Gastrocnemius medialis (tissue), 4 donors: ENCODE measurements at regions not wholly inside any gene's neighbourhood (a gene's known extent, or its start where the extent isn't known, plus 50 kb on each side); places are given as distances from the start of the nearest gene placed in this dataset.

Experiments used
- ATAC-seq, 2 donors: fragments of 150-250 bp; one replicate each; pipeline ENCODE4 v1.9.1; 2016
- DNase-seq, 2 donors: peaks; one replicate each; pipeline ENCODE4 v3.0.0-alpha.2; 2019
- H3K27ac ChIP-seq, 4 donors: fragments of 200-600 bp; sonication (generic); 1 replicate in 1 of 4; 2 replicates in 3 of 4; pipeline ENCODE4 v1.5.1; 2016 to 2018; ENCODE audit warnings: mild to moderate bottlenecking in 2 of 4, moderate library complexity in 1 of 4
- H3K27me3 ChIP-seq, 3 donors: fragments of 200-600 bp; sonication (generic) in 2 of 3; 1 replicate in 1 of 3; 2 replicates in 2 of 3; pipeline versions ENCODE4 v1.5.1 to v1.6.0; 2016 to 2019; ENCODE audit warnings: mild to moderate bottlenecking in 1 of 3, moderate library complexity in 1 of 3
- H3K36me3 ChIP-seq, 2 donors: fragments of 200-600 bp; sonication (generic) in 1 of 2; one replicate each; pipeline ENCODE4 v1.5.1; 2017 to 2018
- H3K4me1 ChIP-seq, 2 donors: fragments of 200-600 bp; sonication (generic) in 1 of 2; one replicate each; pipeline ENCODE4 v1.5.1; 2016 to 2017; ENCODE audit warnings: mild to moderate bottlenecking in 2 of 2
- H3K4me3 ChIP-seq, 4 donors: fragments of 200-600 bp; sonication (generic) in 3 of 4; 1 replicate in 1 of 4; 2 replicates in 3 of 4; pipeline ENCODE4 v1.5.1; 2016 to 2019; ENCODE audit warnings: mild to moderate bottlenecking in 2 of 4
- H3K9me3 ChIP-seq, 3 donors: fragments of 200-600 bp; sonication (generic) in 2 of 3; 1 replicate in 1 of 3; 2 replicates in 2 of 3; pipeline ENCODE4 v1.5.1; 2016 to 2019
- CTCF ChIP-seq, 5 experiments: fragments of 450-650 bp in 3 of 5; fragments of 200-600 bp in 2 of 5; sonication (generic) in 2 of 5; IDR thresholded peaks in 4 of 5; conservative IDR thresholded peaks in 1 of 5; 1 replicate in 4 of 5; 2 replicates in 1 of 5; pipeline ENCODE4 v1.5.1; 2016 to 2019; ENCODE audit warnings: antibody characterized with exemption in 5 of 5, mild to moderate bottlenecking in 3 of 5, moderate library complexity in 3 of 5
- POLR2A ChIP-seq, 2 donors: fragments of 450-650 bp; IDR thresholded peaks; one replicate each; pipeline ENCODE4 v1.6.1; 2017; ENCODE audit warnings: antibody characterized with exemption in 2 of 2, mild to moderate bottlenecking in 2 of 2, moderate library complexity in 2 of 2
- in situ Hi-C, 4 donors: fragments of 200-750 bp; cut with MboI; loops; one replicate each; pipeline versions ENCODE4 v1.15.0 to v1.8.0; 2017; ENCODE audit warnings: low sequenced_read_pairs in 4 of 4
- intact Hi-C: fragments of 100-400 bp; cut with DNase I; formaldehyde crosslinking; loops from one replicate; pipeline ENCODE4 v1.15.1; 2023; ENCODE audit warnings: low total_unique reads

- no peak for ATAC-seq
- TF ChIP-seq POLR2A (IDR thresholded peaks at IDR 0.05) = no peak
- no peak for TF ChIP-seq CTCF (IDR thresholded peaks at IDR 0.05 in 4 of 5, conservative IDR thresholded peaks at IDR 0.05 in 1 of 5)
- H3K27ac ChIP-seq = no peak overlapping the region
- in situ Hi-C loops = loop anchor here in 3 of 4 donors (10.0 to 25.0 kb wide), 2 partner anchors 824 to 926 kb away; no protein-coding TSS in a partner anchor
- no peaks in the 10 kb centered on the region for H3K27me3 ChIP-seq
- DNase-seq = no peak
- H3K36me3 ChIP-seq = no peaks in the 10 kb centered on the region
- H3K4me1 ChIP-seq = no peaks in the 10 kb centered on the region
- no peaks in the 10 kb centered on the region for H3K9me3 ChIP-seq
- intact Hi-C loops = no loop called here
- no peak overlapping the region for H3K4me3 ChIP-seq
These were observed 107.8 kb upstream of the VEPH1 start for GRCh38 chr3:157610876-157611535.

GRCh38 chr3:157607826-157608405, 104.7 kb upstream of the VEPH1 start:
- in situ Hi-C loops = loop anchor here in 2 of 4 donors (25.0 kb wide), 1 partner anchor 929 kb away; no protein-coding TSS in a partner anchor
- Histone ChIP-seq H3K9me3 (no peaks in the 10 kb centered on the region), H3K36me3 (no peaks in the 10 kb centered on the region), H3K27ac (no peak overlapping the region), H3K27me3 (no peaks in the 10 kb centered on the region), H3K4me3 (no peak overlapping the region), H3K4me1 (no peaks in the 10 kb centered on the region)
- ATAC-seq (no peak), DNase-seq (no peak)
- intact Hi-C loops = no loop called here
- TF ChIP-seq POLR2A (IDR thresholded peaks at IDR 0.05) (no peak), CTCF (IDR thresholded peaks at IDR 0.05 in 4 of 5, conservative IDR thresholded peaks at IDR 0.05 in 1 of 5) (no peak)

- ATAC-seq = no peak
- TF ChIP-seq CTCF (IDR thresholded peaks at IDR 0.05 in 4 of 5, conservative IDR thresholded peaks at IDR 0.05 in 1 of 5) (peak in 2 of 5 experiments; percentile 4 to 38), POLR2A (IDR thresholded peaks at IDR 0.05) (no peak)
- in situ Hi-C loops (loop anchor here in 2 of 4 donors (25.0 kb wide), 1 partner anchor 930 kb away; no protein-coding TSS in a partner anchor), intact Hi-C loops (no loop called here)
- Histone ChIP-seq H3K27ac (no peak overlapping the region), H3K9me3 (no peaks in the 10 kb centered on the region), H3K36me3 (no peaks in the 10 kb centered on the region), H3K4me1 (no peaks in the 10 kb centered on the region), H3K4me3 (peak overlapping the region in 1 of 4 donors; percentile 11), H3K27me3 (no peaks in the 10 kb centered on the region)
- no peak for DNase-seq
These were observed 103.6 kb upstream of the VEPH1 start for GRCh38 chr3:157606852-157607197.

- DNase-seq (peak; percentile 10 to 28), ATAC-seq (no peak)
- H3K27ac ChIP-seq = no peak overlapping the region
- H3K27me3 ChIP-seq = no peaks in the 10 kb centered on the region
- in situ Hi-C loops (loop anchor here in 2 of 4 donors (25.0 kb wide), 1 partner anchor 931 kb away; no protein-coding TSS in a partner anchor), intact Hi-C loops (no loop called here)
- TF ChIP-seq CTCF (IDR thresholded peaks at IDR 0.05 in 4 of 5, conservative IDR thresholded peaks at IDR 0.05 in 1 of 5) (peak; percentile 35 to 75 (median 57)), POLR2A (IDR thresholded peaks at IDR 0.05) (no peak)
- H3K4me1 ChIP-seq = no peaks in the 10 kb centered on the region
- no peaks in the 10 kb centered on the region for H3K36me3 ChIP-seq
- H3K9me3 ChIP-seq = no peaks in the 10 kb centered on the region
- peak overlapping the region in 1 of 4 donors; percentile 11 for H3K4me3 ChIP-seq
These were observed 103.0 kb upstream of the VEPH1 start for GRCh38 chr3:157606011-157606851.
